ENCODE measurements at regions not wholly inside any gene's neighbourhood (a gene's known extent, or its start where the extent isn't known, plus 50 kb on each side); places are given as distances from the start of the nearest gene placed in this dataset.

DNA sequence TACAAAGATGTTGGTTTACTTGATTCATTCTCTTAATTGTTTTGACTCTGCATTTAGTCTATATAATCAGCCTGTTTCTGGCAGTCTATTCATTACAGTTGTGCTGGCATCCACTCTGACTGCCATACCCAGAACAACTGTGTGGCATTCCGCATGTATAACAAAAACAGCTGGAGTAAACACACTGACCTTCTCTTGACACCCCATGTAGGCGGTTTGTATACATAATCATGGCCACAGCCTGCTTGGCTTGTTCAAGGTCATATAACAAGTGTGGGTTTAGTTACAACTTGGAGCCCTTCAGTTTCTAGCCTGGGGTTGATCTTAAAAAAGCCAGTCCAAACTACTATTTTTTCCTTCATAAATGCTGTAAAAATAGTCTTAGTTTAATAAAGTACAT, 70.9 kb downstream of the MBL2 start:
- no peak for TF ChIP-seq CTCF (IDR thresholded peaks at IDR 0.05; ENCODE audit: low read depth, low read length)
- no peak overlapping the region for H3K4me3 ChIP-seq (ENCODE audit: low read depth, low read length)

GRCh38 chr10:52703451-52703850, 69.1 kb downstream of the MBL2 start:
- H3K4me3 ChIP-seq (ENCODE audit: low read depth, low read length) = no peak overlapping the region
- TF ChIP-seq CTCF (IDR thresholded peaks at IDR 0.05; ENCODE audit: low read depth, low read length) = no peak

- no peak for TF ChIP-seq CTCF (IDR thresholded peaks at IDR 0.05; ENCODE audit: low read depth, low read length)
- H3K4me3 ChIP-seq (ENCODE audit: low read depth, low read length) = no peak overlapping the region
These were observed 68.7 kb downstream of the MBL2 start for GRCh38 chr10:52703898-52704297.

GRCh38 chr10:52706332-52707070, 66.1 kb downstream of the MBL2 start:
- TF ChIP-seq CTCF (IDR thresholded peaks at IDR 0.05; ENCODE audit: low read depth, low read length) = no peak
- H3K4me3 ChIP-seq (ENCODE audit: low read depth, low read length) = no peak overlapping the region
